Loucy (cell line): ENCODE measurements at regions not wholly inside any gene's neighbourhood (a gene's known extent, or its start where the extent isn't known, plus 50 kb on each side); places are given as distances from the start of the nearest gene placed in this dataset.

Source experiments
- H2AFZ ChIP-seq: fragments of 200-600 bp; sonication (generic); 2 replicates; pipeline ENCODE4 v1.6.0; 2016; ENCODE audit warnings: antibody characterized with exemption, mild to moderate bottlenecking, low read length, moderate library complexity
- H3F3A ChIP-seq: fragments of 200-600 bp; 2 replicates; pipeline ENCODE4 v1.6.0; 2016; ENCODE audit warnings: antibody characterized with exemption, low read depth, mild to moderate bottlenecking
- H3K27me3 ChIP-seq: fragments of 200-600 bp; sonication (generic); 2 replicates; pipeline ENCODE4 v1.6.1; 2014; ENCODE audit warnings: low read length, mild to moderate bottlenecking; ENCODE audit not compliant: insufficient read depth, poor library complexity, severe bottlenecking
- H3K36me3 ChIP-seq: fragments of 200-600 bp; sonication (generic); 2 replicates; pipeline ENCODE4 v1.6.1; 2016; ENCODE audit warnings: low read length; ENCODE audit not compliant: insufficient read depth
- H3K4me1 ChIP-seq: fragments of 200-600 bp; sonication (generic); 2 replicates; pipeline ENCODE4 v1.5.1; 2014; ENCODE audit warnings: low read length, mild to moderate bottlenecking; ENCODE audit not compliant: insufficient read depth, poor library complexity, severe bottlenecking
- H3K4me2 ChIP-seq: fragments of 200-600 bp; sonication (generic); 2 replicates; pipeline ENCODE4 v1.6.0; 2014; ENCODE audit warnings: antibody characterized with exemption, low read length, low read depth, mild to moderate bottlenecking; ENCODE audit not compliant: poor library complexity, severe bottlenecking
- H3K4me3 ChIP-seq: fragments of 200-600 bp; sonication (generic); 2 replicates; pipeline ENCODE4 v1.5.1; 2014; ENCODE audit warnings: low read length, mild to moderate bottlenecking, mixed read lengths; ENCODE audit not compliant: poor library complexity, severe bottlenecking
- H3K79me2 ChIP-seq: fragments of 200-600 bp; sonication (generic); 2 replicates; pipeline ENCODE4 v1.6.1; 2014; ENCODE audit warnings: low read length; ENCODE audit not compliant: insufficient read depth
- H3K9ac ChIP-seq: fragments of 200-600 bp; sonication (generic); 2 replicates; pipeline ENCODE4 v1.6.0; 2014; ENCODE audit warnings: mild to moderate bottlenecking, low read depth, low read length, moderate library complexity; ENCODE audit not compliant: poor library complexity, severe bottlenecking
- H3K9me2 ChIP-seq: fragments of 200-600 bp; sonication (generic); replicated peaks from 2 replicates; pipeline ENCODE4 v1.6.1; 2016; ENCODE audit warnings: low read depth, low read length, mixed read lengths
- H3K9me3 ChIP-seq: fragments of 200-600 bp; sonication (generic); 2 replicates; pipeline ENCODE4 v1.6.1; 2014; ENCODE audit warnings: mild to moderate bottlenecking, antibody characterized with exemption, low read length, low read depth; ENCODE audit not compliant: insufficient read depth
- H4K20me1 ChIP-seq: fragments of 200-600 bp; sonication (generic); 2 replicates; pipeline ENCODE4 v1.6.0; 2014; ENCODE audit warnings: antibody characterized with exemption, low read length, mild to moderate bottlenecking; ENCODE audit not compliant: insufficient read depth, poor library complexity, severe bottlenecking
- CTCF ChIP-seq: fragments of 200-600 bp; sonication (generic); conservative IDR thresholded peaks from 2 replicates; pipeline ENCODE4 v1.5.1; 2014; ENCODE audit warnings: mild to moderate bottlenecking, antibody characterized with exemption, low read length
- EZH2phosphoT487 ChIP-seq: fragments of 200-600 bp; IDR thresholded peaks from 2 replicates; pipeline ENCODE4 v1.6.1; 2018; ENCODE audit warnings: antibody characterized with exemption, mild to moderate bottlenecking, moderate library complexity, borderline replicate concordance

- no peaks in the 10 kb centered on the region for H3K79me2 ChIP-seq
- no peak overlapping the region for H3K4me2 ChIP-seq
- no peaks in the 10 kb centered on the region for H3K36me3 ChIP-seq
- no peaks in the 10 kb centered on the region for H3F3A ChIP-seq
- no peak for TF ChIP-seq CTCF
- no peak for TF ChIP-seq EZH2phosphoT487
- H2AFZ ChIP-seq: no peak overlapping the region
- H3K9me3 ChIP-seq: no peaks in the 10 kb centered on the region
- H3K27me3 ChIP-seq: no peaks in the 10 kb centered on the region
- H3K4me1 ChIP-seq: peaks cover 6% of the 10 kb centered on the region
- no peak overlapping the region for H3K4me3 ChIP-seq
- no peak overlapping the region for H3K9ac ChIP-seq
- no peaks in the 10 kb centered on the region for H4K20me1 ChIP-seq
- no peaks in the 10 kb centered on the region for H3K9me2 ChIP-seq
Measured at GRCh38 chr1:175885326-175885725, 141.9 kb upstream of the TNR start.

- no peaks in the 10 kb centered on the region for H3K9me2 ChIP-seq
- H3K79me2 ChIP-seq: no peaks in the 10 kb centered on the region
- H3K27me3 ChIP-seq: no peaks in the 10 kb centered on the region
- H3K9me3 ChIP-seq: no peaks in the 10 kb centered on the region
- H3K4me3 ChIP-seq: no peak overlapping the region
- TF ChIP-seq EZH2phosphoT487: no peak
- TF ChIP-seq CTCF: no peak
- no peak overlapping the region for H3K4me2 ChIP-seq
- H3K36me3 ChIP-seq: no peaks in the 10 kb centered on the region
- no peaks in the 10 kb centered on the region for H4K20me1 ChIP-seq
- no peak overlapping the region for H2AFZ ChIP-seq
- H3K4me1 ChIP-seq: peaks cover 6% of the 10 kb centered on the region
- no peaks in the 10 kb centered on the region for H3F3A ChIP-seq
- H3K9ac ChIP-seq: no peak overlapping the region
Measured at GRCh38 chr1:175884369-175884768, 141.0 kb upstream of the TNR start.

GRCh38 chr1:175882192-175882591 is 138.8 kb upstream of the TNR start:
- Histone ChIP-seq H3K36me3 (no peaks in the 10 kb centered on the region), H3K79me2 (no peaks in the 10 kb centered on the region), H3F3A (no peaks in the 10 kb centered on the region), H3K4me3 (no peak overlapping the region), H3K9me2 (no peaks in the 10 kb centered on the region), H3K9ac (no peak overlapping the region), H3K9me3 (no peaks in the 10 kb centered on the region), H3K27me3 (no peaks in the 10 kb centered on the region), H3K4me1 (peaks cover 6% of the 10 kb centered on the region), H4K20me1 (no peaks in the 10 kb centered on the region), H3K4me2 (no peak overlapping the region), H2AFZ (no peak overlapping the region)
- TF ChIP-seq CTCF (no peak), EZH2phosphoT487 (no peak)
